Cardiac fibroblast (primary cell): ENCODE measurements at regions not wholly inside any gene's neighbourhood (a gene's known extent, or its start where the extent isn't known, plus 50 kb on each side); places are given as distances from the start of the nearest gene placed in this dataset.

Experiments
- DNase-seq, 2 donors: peaks; one replicate each; pipeline versions ENCODE4 v3.0.0 to v3.0.0-alpha.2; 2010; ENCODE audit warnings: low read depth in 2 of 2
- H3K4me3 ChIP-seq, 2 donors: replicated peaks in 1 of 2; 1 replicate in 1 of 2; 2 replicates in 1 of 2; pipeline ENCODE4 v1.5.1; 2011; ENCODE audit warnings: low read depth in 2 of 2, low read length in 2 of 2, mild to moderate bottlenecking in 2 of 2, moderate library complexity in 1 of 2
- CTCF ChIP-seq: IDR thresholded peaks from one replicate; pipeline ENCODE4 v1.5.1; 2011; ENCODE audit warnings: low read depth, mild to moderate bottlenecking, low read length, inconsistent platforms

- TF ChIP-seq CTCF, result no peak
- DNase-seq, result no peak
- H3K4me3 ChIP-seq, result no peak overlapping the region
Measured at GRCh38 chr6:166836785-166837718, 119.3 kb downstream of the RNASET2 start.

- H3K4me3 ChIP-seq, result no peak overlapping the region
- DNase-seq, result no peak
Measured at GRCh38 chr6:166834049-166834448, 122.3 kb downstream of the RNASET2 start.

GRCh38 chr6:166830891-166831363 lies 125.4 kb downstream of the RNASET2 start:
- no peak for TF ChIP-seq CTCF
- no peak overlapping the region for H3K4me3 ChIP-seq
- no peak for DNase-seq

More at GRCh38 chr6:166834049-166834448, 122.3 kb downstream of the RNASET2 start:
- TF ChIP-seq CTCF, result no peak

- no peak for TF ChIP-seq CTCF
- no peak overlapping the region for H3K4me3 ChIP-seq
- no peak for DNase-seq
Measured at GRCh38 chr6:166830185-166830890, 126.0 kb downstream of the RNASET2 start.

GRCh38 chr6:166826264-166826663 lies 130.1 kb downstream of the RNASET2 start:
- no peak for TF ChIP-seq CTCF
- no peak overlapping the region for H3K4me3 ChIP-seq
- DNase-seq, result peak in 1 of 2 donors; percentile 24

- DNase-seq, result peak; percentile 13 to 70
- no peak for TF ChIP-seq CTCF
- no peak overlapping the region for H3K4me3 ChIP-seq
Measured at GRCh38 chr6:166825553-166826145, 130.7 kb downstream of the RNASET2 start.
